KBM-7 (cell line): ENCODE measurements at regions not wholly inside any gene's neighbourhood (a gene's known extent, or its start where the extent isn't known, plus 50 kb on each side); places are given as distances from the start of the nearest gene placed in this dataset.
"Not testable (repeated sequence)": the region's sequence is repeated elsewhere in the genome, so short reads cannot be mapped to it uniquely, and the experiment has no call there.

ENCODE experiments used
- DNase-seq: peaks from one replicate; pipeline ENCODE4 v3.0.0-alpha.2; 2015
- in situ Hi-C: fragments of 300-500 bp; cut with MboI; formaldehyde crosslinking; loops from 2 replicates; pipeline ENCODE4 v1.14.3; 2020; ENCODE audit warnings: low sequenced_read_pairs, low pct_unique_long_range_greater_than_20kb, mixed read lengths

DNA sequence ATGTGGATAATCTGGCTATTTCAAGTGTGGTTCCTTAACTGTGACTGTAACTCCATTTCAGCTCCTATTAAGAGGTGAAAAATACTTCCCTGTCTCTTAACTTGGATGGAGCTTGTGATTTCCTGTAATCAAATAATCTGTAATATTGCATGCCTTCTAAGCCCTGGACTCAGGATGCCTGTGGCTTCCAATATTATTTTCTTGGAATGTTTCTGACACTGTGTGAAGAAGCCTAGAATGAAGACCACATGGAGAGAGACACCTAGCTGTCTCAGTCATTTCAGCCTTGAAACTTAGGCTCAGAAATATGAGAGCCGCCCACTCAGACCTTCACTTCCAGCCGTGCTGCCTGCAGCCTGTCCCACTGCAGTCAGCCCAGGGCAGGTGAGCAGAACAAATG lies 544.3 kb downstream of the TRIML1 start:
- DNase-seq = no peak
- in situ Hi-C loops = no loop called here

DNA sequence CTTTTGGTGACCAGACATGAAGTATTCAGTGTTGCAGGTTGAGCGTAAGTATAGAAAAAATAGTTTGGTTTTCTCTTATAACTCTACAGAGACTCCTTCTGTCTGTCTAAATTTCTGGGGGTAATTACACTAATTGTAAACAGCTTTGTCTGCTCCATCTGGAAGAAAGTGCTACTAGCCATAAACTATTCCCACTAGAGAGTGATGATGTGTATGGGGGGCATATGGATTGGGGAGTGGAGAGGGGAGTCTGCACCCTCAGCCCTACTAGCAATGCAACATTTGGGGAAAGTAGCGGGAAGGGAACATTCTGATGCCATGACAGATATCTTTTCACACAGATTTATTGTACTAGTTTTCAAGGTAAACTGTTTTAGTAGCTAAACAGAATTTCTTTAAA lies 549.7 kb downstream of the TRIML1 start:
- DNase-seq = no peak
- in situ Hi-C loops = no loop called here

- no peak for DNase-seq
- in situ Hi-C loops = no loop called here
Observed at GRCh38 chr4:188691811-188692210, 552.6 kb downstream of the TRIML1 start.

DNA sequence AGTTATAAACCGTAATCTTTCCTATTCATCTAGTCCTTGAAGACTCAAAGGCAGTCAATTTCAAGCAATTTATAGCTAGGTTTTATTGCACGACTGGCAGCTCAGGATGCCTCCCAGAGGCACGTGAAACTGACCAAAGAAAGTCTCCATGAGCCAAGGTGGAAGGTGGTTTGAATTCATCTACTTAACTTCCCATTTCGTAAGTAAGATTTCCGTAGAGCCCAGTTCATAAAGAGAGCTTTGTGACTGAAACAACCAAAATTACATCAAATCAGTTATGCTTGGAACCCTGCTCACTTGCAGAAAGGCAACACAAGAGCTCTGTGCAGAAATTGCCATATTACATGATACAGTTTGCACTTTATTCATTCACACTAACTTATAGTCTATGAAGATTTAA lies 556.0 kb downstream of the TRIML1 start:
- in situ Hi-C loops = no loop called here
- DNase-seq = no peak

DNA sequence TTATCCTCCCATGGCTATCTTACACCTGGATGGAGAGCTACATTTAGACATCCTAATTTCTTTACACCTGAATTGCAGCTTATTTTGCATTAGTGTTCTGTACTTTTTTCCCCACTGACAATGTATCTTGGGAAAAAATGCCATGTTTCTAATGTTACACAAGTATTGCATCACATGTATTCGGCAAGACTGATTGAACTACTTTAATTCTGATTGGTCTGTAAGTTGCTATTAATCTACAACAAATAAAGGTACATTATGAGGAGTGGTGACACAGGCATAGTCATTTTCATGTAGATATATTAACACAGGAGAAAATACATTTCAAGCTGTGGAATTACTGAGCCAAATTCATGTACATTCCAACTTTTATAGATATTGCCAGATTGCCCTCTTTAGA lies 558.0 kb downstream of the TRIML1 start:
- in situ Hi-C loops = no loop called here
- no peak for DNase-seq

DNA sequence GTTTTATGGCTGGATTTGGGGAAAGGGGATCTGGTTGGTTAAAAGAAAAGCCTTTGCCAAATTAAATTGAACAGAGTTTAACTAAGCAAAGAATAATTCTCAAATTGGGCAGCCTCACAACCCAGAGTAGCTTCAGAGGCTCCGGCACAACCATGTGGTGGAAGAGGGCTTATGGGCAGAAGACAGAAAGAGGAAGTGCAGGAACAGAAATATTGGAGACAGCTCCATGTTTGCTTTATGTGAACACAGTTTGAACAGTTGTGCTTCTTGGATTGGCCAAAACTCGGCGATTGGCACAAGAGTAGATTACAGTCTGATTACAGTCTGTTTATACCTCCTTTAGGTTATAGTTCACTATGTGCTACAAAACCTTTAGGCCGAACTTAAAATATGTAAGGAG lies 562.7 kb downstream of the TRIML1 start:
- peak; percentile 8 for DNase-seq
- in situ Hi-C loops = no loop called here

GRCh38 chr4:188704288-188704687 lies 565.0 kb downstream of the TRIML1 start:
- in situ Hi-C loops = no loop called here

GRCh38 chr4:188707036-188707435 lies 567.8 kb downstream of the TRIML1 start:
- in situ Hi-C loops = no loop called here
- no peak for DNase-seq

More at GRCh38 chr4:188704288-188704687, 565.0 kb downstream of the TRIML1 start:
- DNase-seq = no peak

GRCh38 chr4:188714501-188714900 lies 575.3 kb downstream of the TRIML1 start:
- no peak for DNase-seq
- in situ Hi-C loops = no loop called here

- in situ Hi-C loops = no loop called here
- no peak for DNase-seq
Observed at GRCh38 chr4:188714907-188715306, 575.7 kb downstream of the TRIML1 start.

DNA sequence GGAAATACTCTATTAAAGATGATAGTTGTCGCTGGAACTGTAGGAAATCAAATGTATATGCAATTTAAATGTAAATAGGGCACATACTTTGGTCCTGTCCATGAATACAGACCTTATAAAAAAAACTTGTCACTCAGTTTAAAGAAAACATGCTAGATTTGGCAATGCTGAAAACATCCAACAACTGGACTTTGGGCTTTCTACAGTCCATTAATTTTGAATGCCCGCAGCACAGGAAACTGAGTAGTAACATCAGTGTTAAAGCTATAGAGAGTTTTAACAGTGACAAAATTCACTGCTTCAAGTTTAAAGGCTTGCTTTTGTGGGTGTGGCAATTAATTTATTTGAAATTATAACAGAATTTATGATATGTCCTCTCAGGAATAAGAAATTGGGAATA lies 578.4 kb downstream of the TRIML1 start:
- in situ Hi-C loops = no loop called here
- no peak for DNase-seq

DNA sequence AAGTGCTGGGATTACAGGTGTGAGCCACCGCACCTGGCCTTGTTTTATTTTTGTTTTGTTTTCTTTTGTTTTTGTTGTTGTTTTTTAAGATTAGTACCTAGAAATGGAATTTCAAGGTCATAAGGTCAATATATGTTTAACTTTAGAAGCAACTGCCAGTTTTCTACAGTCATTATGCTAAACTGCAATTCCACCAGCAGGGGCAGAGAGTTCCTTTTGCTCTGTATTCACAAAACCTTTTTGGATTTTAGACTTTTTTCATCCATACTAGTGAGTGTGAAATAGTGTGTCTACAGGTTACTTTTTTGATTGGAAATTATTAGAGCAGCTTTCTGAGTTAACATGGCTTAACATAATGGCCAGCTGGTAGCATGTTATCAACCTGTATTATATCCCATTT lies 580.6 kb downstream of the TRIML1 start:
- DNase-seq = no peak
- in situ Hi-C loops = no loop called here

DNA sequence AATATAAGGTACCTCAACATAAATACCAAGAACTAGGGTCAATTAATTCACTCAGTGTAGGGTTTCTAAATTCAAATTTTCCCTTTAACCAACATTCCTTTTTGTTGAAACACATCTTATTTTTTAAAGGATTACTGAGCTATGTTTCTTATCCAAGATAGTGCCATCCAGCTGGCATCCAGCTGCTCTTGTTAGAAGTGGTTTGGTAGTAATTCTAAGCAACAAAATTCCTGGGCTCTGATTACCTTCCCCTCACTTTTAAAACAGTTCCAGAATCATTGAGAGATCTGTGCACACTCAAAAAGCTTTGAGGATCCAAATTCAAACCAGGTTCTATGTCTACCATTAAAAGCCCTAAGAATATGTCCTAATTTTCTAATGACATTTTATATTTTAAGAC lies 583.7 kb downstream of the TRIML1 start:
- no peak for DNase-seq
- in situ Hi-C loops = no loop called here

DNA sequence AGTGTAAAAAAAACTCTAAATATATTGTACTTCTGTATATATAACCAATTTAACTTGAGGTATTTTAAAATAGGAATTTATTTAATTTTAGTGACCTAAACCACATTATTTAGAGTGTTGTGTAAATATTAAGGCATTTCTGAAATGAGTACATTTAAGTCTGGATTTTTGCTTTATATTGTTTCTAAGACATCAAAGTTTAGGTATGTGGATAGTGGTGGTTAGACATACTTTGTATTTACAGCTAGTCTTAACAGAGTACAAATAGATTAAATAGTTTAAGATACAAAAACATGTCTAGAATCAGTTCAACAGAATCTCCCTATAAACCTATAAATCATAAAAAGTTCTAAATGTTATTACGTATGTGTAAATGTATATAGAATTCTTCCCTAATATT lies 588.5 kb downstream of the TRIML1 start:
- in situ Hi-C loops = no loop called here
- DNase-seq = no peak

GRCh38 chr4:188728359-188728758 lies 589.1 kb downstream of the TRIML1 start:
- in situ Hi-C loops = no loop called here

DNA sequence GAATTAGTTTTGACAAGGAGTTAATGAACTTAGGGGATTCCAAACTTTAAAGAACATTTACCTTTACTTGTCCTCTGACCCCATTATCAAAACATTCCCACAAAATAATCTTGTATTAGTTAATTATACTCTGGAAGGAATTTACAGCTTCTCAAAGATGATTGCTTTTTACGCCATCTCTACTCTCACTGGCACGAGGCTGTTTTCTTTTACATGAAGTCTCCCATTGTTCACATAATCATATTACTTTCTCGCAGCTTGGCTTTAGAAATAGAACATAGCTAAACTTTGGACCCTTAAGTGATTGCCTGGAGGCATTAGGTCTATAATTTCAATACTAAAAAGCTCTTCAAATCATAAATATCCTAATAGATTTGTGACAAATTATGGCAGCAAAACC lies 592.9 kb downstream of the TRIML1 start:
- no peak for DNase-seq
- in situ Hi-C loops = no loop called here

More at GRCh38 chr4:188728359-188728758, 589.1 kb downstream of the TRIML1 start:
- DNase-seq = no peak

- in situ Hi-C loops = no loop called here
- no peak for DNase-seq
Observed at GRCh38 chr4:188735082-188735481, 595.8 kb downstream of the TRIML1 start.

- in situ Hi-C loops = no loop called here
- DNase-seq = no peak
Observed at GRCh38 chr4:188737251-188738002, 598.2 kb downstream of the TRIML1 start.

DNA sequence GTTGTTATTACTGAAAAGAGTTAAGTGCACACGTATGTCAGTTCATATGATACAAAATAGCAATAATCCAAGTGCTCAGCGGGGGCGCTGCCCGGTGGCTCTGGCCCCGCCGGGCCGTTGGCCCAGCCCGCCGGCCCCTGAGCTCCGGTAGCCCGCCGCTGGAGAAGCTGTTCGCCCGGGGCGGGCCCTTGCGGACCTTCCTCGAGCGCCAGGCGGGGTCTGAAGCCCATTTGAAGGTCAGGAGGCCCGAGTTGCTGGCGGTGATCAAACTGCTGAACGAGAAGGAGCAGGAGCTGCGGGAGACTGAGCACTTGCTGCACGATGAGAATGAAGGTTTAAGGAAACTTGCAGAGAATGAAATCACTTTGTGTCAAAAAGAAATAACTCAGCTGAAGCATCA lies 599.0 kb downstream of the TRIML1 start:
- peak; percentile 1 for DNase-seq
- in situ Hi-C loops = not testable (repeated sequence)

DNA sequence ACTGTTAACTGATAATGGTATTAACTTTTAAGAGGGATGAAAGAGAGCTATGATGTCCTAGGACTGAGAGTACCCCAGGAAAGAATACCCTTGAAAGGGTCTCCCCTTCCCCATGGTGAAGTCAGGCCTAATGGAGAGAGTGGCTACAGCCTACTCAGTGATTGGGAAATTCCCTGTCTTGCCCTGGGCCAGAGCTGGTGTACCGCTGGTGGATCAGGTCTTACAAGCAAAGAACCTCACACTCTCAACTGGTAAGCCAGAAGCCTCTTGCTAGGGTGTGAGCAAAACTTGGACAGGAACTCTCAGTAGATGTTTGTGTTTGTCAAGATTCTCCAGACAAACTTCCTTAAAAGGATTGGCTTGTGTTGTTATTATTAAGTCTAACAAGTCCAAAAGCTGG lies 600.9 kb downstream of the TRIML1 start:
- in situ Hi-C loops = not testable (repeated sequence)

DNA sequence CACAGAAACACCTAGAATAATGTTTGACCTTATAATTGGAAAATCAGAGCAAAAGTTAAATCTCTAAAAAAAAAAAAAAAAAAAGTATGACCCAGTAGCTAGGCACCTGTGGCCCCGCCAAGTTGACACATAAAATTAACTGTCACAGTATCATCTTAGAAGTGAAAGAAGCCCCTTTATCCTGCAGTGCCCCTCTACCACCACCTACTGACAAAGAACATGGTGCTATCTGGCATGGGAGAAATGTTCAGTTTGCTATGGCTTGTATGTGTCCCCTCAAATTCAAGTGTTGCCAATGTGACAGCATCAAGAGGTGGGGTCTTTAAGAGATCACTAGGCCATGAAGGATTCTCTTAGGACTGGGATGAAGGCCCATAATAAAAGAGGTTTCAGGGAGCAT lies 601.5 kb downstream of the TRIML1 start:
- in situ Hi-C loops = not testable (repeated sequence)

More for the DNA sequence above, 600.9 kb downstream of the TRIML1 start:
- DNase-seq = not testable (repeated sequence)

More for the DNA sequence above, 601.5 kb downstream of the TRIML1 start:
- not testable (repeated sequence) for DNase-seq
